Uterus (tissue), 3 donors: ENCODE measurements at regions not wholly inside any gene's neighbourhood (a gene's known extent, or its start where the extent isn't known, plus 50 kb on each side); places are given as distances from the start of the nearest gene placed in this dataset.

Source experiments
- DNase-seq, 2 donors: peaks; one replicate each; pipeline ENCODE4 v3.0.0-alpha.2; 2019 to 2020
- H3K27ac ChIP-seq, 2 donors: fragments of 200-600 bp; sonication (generic); 1 replicate in 1 of 2; 2 replicates in 1 of 2; pipeline ENCODE4 v1.5.1; 2016 to 2018
- H3K27me3 ChIP-seq, 2 donors: fragments of 200-600 bp; sonication (generic); one replicate each; pipeline ENCODE4 v1.5.1; 2018 to 2019; ENCODE audit warnings: control low read depth in 1 of 2
- H3K36me3 ChIP-seq, 2 donors: fragments of 200-600 bp; sonication (generic); one replicate each; pipeline ENCODE4 v1.5.1; 2019; ENCODE audit warnings: control low read depth in 1 of 2
- H3K4me1 ChIP-seq, 2 donors: fragments of 200-600 bp; sonication (generic); one replicate each; pipeline ENCODE4 v1.5.1; 2018 to 2019; ENCODE audit warnings: control low read depth in 1 of 2
- H3K4me3 ChIP-seq, 2 donors: fragments of 200-600 bp; sonication (generic); 1 replicate in 1 of 2; 2 replicates in 1 of 2; pipeline ENCODE4 v1.5.1; 2018 to 2019; ENCODE audit warnings: mild to moderate bottlenecking in 1 of 2
- H3K9me3 ChIP-seq, 2 donors: fragments of 200-600 bp; sonication (generic); one replicate each; pipeline ENCODE4 v1.5.1; 2019; ENCODE audit warnings: control low read depth in 1 of 2
- POLR2A ChIP-seq, 2 donors: fragments of 450-650 bp; IDR thresholded peaks; one replicate each; pipeline ENCODE4 v1.6.1; 2016; ENCODE audit warnings: antibody characterized with exemption in 2 of 2, mild to moderate bottlenecking in 1 of 2, moderate library complexity in 1 of 2
- intact Hi-C: fragments of 100-400 bp; cut with DNase I; formaldehyde crosslinking; loops from one replicate; pipeline ENCODE4 v1.15.1; 2023; ENCODE audit warnings: low total_unique reads
- TF ChIP-seq, protein P1 (sequence below), 4 experiments: fragments of 200-600 bp in 2 of 4; fragments of 450-650 bp in 2 of 4; sonication (generic) in 2 of 4; IDR thresholded peaks; one replicate each; pipeline ENCODE4 v1.5.1; 2016 to 2019; ENCODE audit warnings: antibody characterized with exemption in 4 of 4, mild to moderate bottlenecking in 2 of 4, moderate library complexity in 1 of 4
- donor health status: DM: yes; HTN: yes; CAD: no.

DNA sequence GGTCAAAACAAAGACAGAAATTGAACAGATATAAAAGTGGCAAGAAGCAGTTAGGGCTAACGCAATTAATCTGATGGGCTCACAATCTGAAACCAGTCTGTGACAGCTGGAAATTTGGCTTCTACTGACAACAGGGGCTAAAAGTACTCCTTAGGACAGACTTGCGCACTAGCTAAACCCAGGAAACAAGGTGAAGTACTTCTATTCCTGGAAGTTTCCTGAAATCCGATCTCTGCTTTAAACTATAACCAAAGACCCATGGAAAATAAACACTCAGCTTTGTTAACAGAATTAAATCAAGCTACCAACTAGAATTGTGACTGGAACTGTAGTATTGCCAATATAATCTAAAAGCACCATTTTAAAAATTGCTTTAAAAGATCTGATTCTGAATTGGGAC, 520.2 kb upstream of the ZWINT start:
- Histone ChIP-seq H3K27ac (no peak overlapping the region), H3K4me3 (no peak overlapping the region), H3K27me3 (no peaks in the 10 kb centered on the region), H3K9me3 (no peaks in the 10 kb centered on the region), H3K36me3 (no peaks in the 10 kb centered on the region), H3K4me1 (no peaks in the 10 kb centered on the region)
- TF ChIP-seq, protein P1, sequence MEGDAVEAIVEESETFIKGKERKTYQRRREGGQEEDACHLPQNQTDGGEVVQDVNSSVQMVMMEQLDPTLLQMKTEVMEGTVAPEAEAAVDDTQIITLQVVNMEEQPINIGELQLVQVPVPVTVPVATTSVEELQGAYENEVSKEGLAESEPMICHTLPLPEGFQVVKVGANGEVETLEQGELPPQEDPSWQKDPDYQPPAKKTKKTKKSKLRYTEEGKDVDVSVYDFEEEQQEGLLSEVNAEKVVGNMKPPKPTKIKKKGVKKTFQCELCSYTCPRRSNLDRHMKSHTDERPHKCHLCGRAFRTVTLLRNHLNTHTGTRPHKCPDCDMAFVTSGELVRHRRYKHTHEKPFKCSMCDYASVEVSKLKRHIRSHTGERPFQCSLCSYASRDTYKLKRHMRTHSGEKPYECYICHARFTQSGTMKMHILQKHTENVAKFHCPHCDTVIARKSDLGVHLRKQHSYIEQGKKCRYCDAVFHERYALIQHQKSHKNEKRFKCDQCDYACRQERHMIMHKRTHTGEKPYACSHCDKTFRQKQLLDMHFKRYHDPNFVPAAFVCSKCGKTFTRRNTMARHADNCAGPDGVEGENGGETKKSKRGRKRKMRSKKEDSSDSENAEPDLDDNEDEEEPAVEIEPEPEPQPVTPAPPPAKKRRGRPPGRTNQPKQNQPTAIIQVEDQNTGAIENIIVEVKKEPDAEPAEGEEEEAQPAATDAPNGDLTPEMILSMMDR (IDR thresholded peaks at IDR 0.05): no peak
- no peak for TF ChIP-seq POLR2A (IDR thresholded peaks at IDR 0.05)
- intact Hi-C loops: no loop called here
- no peak for DNase-seq

DNA sequence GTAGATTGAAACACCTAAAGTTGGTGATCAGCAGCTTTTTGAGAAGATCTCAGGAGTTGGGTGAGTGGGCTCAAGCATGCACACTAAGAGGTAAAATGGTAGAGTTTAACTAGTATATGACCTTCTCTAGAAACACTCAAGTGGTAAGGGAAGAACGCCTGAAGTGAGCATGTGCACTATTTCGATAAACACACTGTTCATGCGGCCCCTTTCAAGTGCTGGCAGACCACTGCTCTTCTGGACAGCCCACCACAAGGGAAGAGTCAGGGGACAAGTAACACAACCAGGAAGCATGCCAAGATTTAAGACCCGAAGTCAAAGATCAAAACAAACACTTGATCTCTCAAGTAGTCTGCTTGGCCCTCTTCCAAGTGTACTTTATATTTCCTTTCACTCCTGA, 519.5 kb upstream of the ZWINT start:
- H3K27ac ChIP-seq: no peak overlapping the region
- no peak overlapping the region for H3K4me3 ChIP-seq
- H3K36me3 ChIP-seq: no peaks in the 10 kb centered on the region
- DNase-seq: no peak
- no peaks in the 10 kb centered on the region for H3K9me3 ChIP-seq
- no peaks in the 10 kb centered on the region for H3K27me3 ChIP-seq
- H3K4me1 ChIP-seq: no peaks in the 10 kb centered on the region
- TF ChIP-seq, protein P1 (IDR thresholded peaks at IDR 0.05): no peak
- no peak for TF ChIP-seq POLR2A (IDR thresholded peaks at IDR 0.05)
- intact Hi-C loops: no loop called here

DNA sequence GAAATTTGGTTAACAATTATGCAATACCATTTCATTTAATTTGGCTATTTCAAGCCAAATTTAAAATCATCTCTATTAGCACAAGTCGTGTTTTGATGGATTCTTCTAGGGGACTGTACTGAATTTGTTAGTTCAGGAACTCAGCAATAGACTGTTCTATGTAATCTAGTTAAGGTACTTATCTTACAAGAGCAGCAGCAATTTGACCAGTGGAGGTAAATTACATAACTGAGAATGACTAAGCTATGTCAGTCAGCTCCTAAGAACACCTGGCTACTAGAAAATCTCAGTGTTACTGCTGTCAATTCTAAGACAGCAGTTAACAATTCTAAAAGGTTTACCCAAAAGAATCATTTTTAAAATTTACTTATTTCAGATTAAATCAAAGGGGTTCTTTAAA, 513.9 kb upstream of the ZWINT start:
- Histone ChIP-seq H3K36me3 (no peaks in the 10 kb centered on the region), H3K9me3 (no peaks in the 10 kb centered on the region), H3K27ac (no peak overlapping the region), H3K4me3 (no peak overlapping the region), H3K27me3 (no peaks in the 10 kb centered on the region), H3K4me1 (no peaks in the 10 kb centered on the region)
- intact Hi-C loops: no loop called here
- DNase-seq: no peak
- TF ChIP-seq, protein P1 (IDR thresholded peaks at IDR 0.05): no peak
- no peak for TF ChIP-seq POLR2A (IDR thresholded peaks at IDR 0.05)

DNA sequence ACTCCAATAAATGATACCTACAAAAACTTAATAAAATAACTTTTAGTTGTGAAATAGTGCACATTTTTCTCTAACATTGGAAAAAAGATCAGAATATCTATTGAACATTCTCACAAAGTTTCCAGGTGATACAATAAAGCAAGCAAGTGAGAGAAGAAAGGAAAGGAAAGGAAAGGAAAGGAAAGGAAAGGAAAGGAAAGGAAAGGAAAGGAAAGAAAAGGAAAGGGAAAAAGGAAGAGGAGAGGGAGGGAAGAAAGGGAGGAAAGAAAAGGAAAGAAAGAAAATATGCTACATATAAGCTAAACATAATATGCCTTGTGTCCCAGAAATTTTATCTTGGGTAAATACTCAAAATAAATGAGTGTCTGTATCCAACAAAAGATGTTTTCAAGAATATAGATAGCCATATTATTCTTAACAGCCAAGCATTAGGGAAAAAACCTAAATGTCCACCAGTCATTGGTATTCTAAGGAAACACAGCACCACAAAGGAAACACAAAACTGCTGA, 510.2 kb upstream of the ZWINT start:
- Histone ChIP-seq H3K4me3 (no peak overlapping the region), H3K9me3 (no peaks in the 10 kb centered on the region), H3K27ac (no peak overlapping the region), H3K4me1 (no peaks in the 10 kb centered on the region), H3K27me3 (no peaks in the 10 kb centered on the region), H3K36me3 (peaks cover 0 to 3% of the 10 kb centered on the region in 2 donors)
- no peak for TF ChIP-seq POLR2A (IDR thresholded peaks at IDR 0.05)
- DNase-seq: no peak
- intact Hi-C loops: no loop called here

DNA sequence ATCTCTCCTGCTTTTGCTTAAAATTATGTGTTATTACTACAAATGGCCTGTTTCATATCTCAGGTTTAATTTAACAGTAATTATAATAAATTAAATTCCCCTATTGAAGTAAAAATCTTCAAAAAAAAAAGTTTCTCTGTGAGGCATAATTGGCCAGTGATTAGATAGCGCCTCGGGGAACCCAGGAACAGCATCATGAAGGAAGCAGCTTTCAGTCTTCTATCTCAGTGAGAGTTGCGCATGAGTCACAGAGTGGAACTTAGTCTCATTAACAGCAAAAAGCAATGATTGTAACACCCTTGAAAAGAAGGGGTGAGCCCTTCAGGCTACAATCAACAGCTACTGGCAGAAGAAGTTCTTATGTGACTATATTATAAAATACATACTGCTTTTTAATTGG, 506.2 kb upstream of the ZWINT start:
- intact Hi-C loops: no loop called here
- no peak for TF ChIP-seq POLR2A (IDR thresholded peaks at IDR 0.05)
- TF ChIP-seq, protein P1 (IDR thresholded peaks at IDR 0.05): no peak
- no peaks in the 10 kb centered on the region for H3K9me3 ChIP-seq
- peaks cover 0 to 3% of the 10 kb centered on the region in 2 donors for H3K36me3 ChIP-seq
- H3K27ac ChIP-seq: no peak overlapping the region
- H3K4me1 ChIP-seq: no peaks in the 10 kb centered on the region
- H3K27me3 ChIP-seq: no peaks in the 10 kb centered on the region
- DNase-seq: no peak
- no peak overlapping the region for H3K4me3 ChIP-seq

DNA sequence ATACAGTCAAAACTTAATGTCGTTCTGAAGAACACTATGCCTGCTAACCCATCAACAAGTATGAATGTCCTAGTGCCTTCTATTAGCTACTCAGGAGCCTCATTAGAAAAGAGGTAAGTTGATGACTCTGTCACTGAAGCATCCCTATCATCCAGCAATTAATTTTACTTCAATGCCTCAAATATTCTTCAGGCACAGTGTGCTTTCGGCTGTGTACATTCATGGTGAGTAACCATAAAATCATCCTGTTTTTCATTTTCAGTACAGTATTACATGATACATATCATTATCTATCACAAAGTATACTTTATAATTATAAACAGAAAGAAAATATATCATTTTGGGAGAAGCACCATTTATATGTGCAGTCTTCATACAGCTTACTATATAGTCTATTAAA, 495.5 kb upstream of the ZWINT start:
- no peaks in the 10 kb centered on the region for H3K4me1 ChIP-seq
- intact Hi-C loops: no loop called here
- H3K4me3 ChIP-seq: no peak overlapping the region
- TF ChIP-seq, protein P1 (IDR thresholded peaks at IDR 0.05): no peak
- no peak for TF ChIP-seq POLR2A (IDR thresholded peaks at IDR 0.05)
- DNase-seq: no peak
- no peaks in the 10 kb centered on the region for H3K36me3 ChIP-seq
- no peaks in the 10 kb centered on the region for H3K27me3 ChIP-seq
- no peak overlapping the region for H3K27ac ChIP-seq
- H3K9me3 ChIP-seq: no peaks in the 10 kb centered on the region
